Spleen (tissue), 11 donors: ENCODE measurements at regions not wholly inside any gene's neighbourhood (a gene's known extent, or its start where the extent isn't known, plus 50 kb on each side); places are given as distances from the start of the nearest gene placed in this dataset.

Experiments
- DNase-seq: peaks from one replicate; pipeline ENCODE4 v3.0.0-alpha.2; 2020
- H3K27ac ChIP-seq, 8 donors: fragments of 200-600 bp; sonication (generic) in 7 of 8; 1 replicate in 4 of 8; 2 replicates in 4 of 8; pipeline versions ENCODE4 v1.5.0 to v1.8.0; 2016 to 2021; ENCODE audit warnings: inconsistent platforms in 4 of 8, mild to moderate bottlenecking in 4 of 8, moderate library complexity in 1 of 8
- H3K27me3 ChIP-seq, 7 donors: fragments of 200-600 bp; sonication (generic) in 6 of 7; replicated peaks in 1 of 7; 1 replicate in 4 of 7; 2 replicates in 3 of 7; pipeline versions ENCODE4 v1.5.0 to v1.8.0; 2016 to 2021; ENCODE audit warnings: inconsistent platforms in 3 of 7, mild to moderate bottlenecking in 1 of 7
- H3K36me3 ChIP-seq, 6 donors: fragments of 200-600 bp; sonication (generic) in 5 of 6; 1 replicate in 4 of 6; 2 replicates in 2 of 6; pipeline versions ENCODE4 v1.5.0 to v1.8.0; 2016 to 2021; ENCODE audit warnings: inconsistent platforms in 2 of 6
- H3K4me1 ChIP-seq, 6 donors: fragments of 200-600 bp; sonication (generic) in 5 of 6; 1 replicate in 3 of 6; 2 replicates in 3 of 6; pipeline versions ENCODE4 v1.5.0 to v1.8.0; 2016 to 2021; ENCODE audit warnings: inconsistent platforms in 3 of 6
- H3K4me3 ChIP-seq, 8 donors: fragments of 200-600 bp; sonication (generic) in 7 of 8; 1 replicate in 4 of 8; 2 replicates in 4 of 8; pipeline versions ENCODE4 v1.5.0 to v1.8.0; 2016 to 2021; ENCODE audit warnings: inconsistent platforms in 4 of 8, mild to moderate bottlenecking in 4 of 8, moderate library complexity in 2 of 8
- H3K9me3 ChIP-seq, 8 donors: fragments of 200-600 bp; sonication (generic) in 7 of 8; 1 replicate in 4 of 8; 2 replicates in 4 of 8; pipeline versions ENCODE4 v1.5.0 to v1.8.0; 2016 to 2021; ENCODE audit warnings: inconsistent platforms in 4 of 8
- POLR2A ChIP-seq, 3 donors: fragments of 450-650 bp; IDR thresholded peaks; one replicate each; pipeline ENCODE4 v1.5.1; 2017; ENCODE audit warnings: antibody characterized with exemption in 3 of 3, mild to moderate bottlenecking in 1 of 3
- POLR2AphosphoS5 ChIP-seq, 3 donors: sonication (generic); formaldehyde crosslinking; IDR thresholded peaks; one replicate each; pipeline ENCODE4 v1.5.1; 2017; ENCODE audit warnings: antibody characterized with exemption in 3 of 3
- WGBS, 5 donors: extraction: QIAGEN DNeasy Blood & Tissue Kit in 3 of 5; methylation state at CpG; one replicate each; pipeline versions ENCODE4 v1.1.5 to v1.1.7; 2013 to 2018; 5-methylcytosine and 5-hydroxymethylcytosine counted together
- intact Hi-C: fragments of 100-400 bp; cut with DNase I; formaldehyde crosslinking; loops from one replicate; pipeline ENCODE4 v1.15.0; 2023; ENCODE audit warnings: low total_unique reads
- TF ChIP-seq, protein P1 (sequence below), 11 experiments: fragments of 200-600 bp in 7 of 11; fragments of 450-650 bp in 4 of 11; sonication (generic) in 4 of 11; IDR thresholded peaks in 8 of 11; conservative IDR thresholded peaks in 3 of 11; 1 replicate in 7 of 11; 2 replicates in 4 of 11; pipeline versions ENCODE4 v1.4.0 to v1.8.0; 2016 to 2021; ENCODE audit warnings: antibody characterized with exemption in 11 of 11, inconsistent platforms in 4 of 11, mild to moderate bottlenecking in 1 of 11
- donor health status: healthy with polysubstance abuse.
- donor health status: DM: no; HTN: no; CAD: no; lungs with moderate emphysema.
- donor health status: DM: no; HTN: no; CAD: no.
- donor health status: Bipolar disorder and iron deficiency.
- donor health status: healthy.
- donor health status: DM: no; HTN: no; CAD: no.
- donor health status: DM: yes; HTN: yes; CAD: no.

DNA sequence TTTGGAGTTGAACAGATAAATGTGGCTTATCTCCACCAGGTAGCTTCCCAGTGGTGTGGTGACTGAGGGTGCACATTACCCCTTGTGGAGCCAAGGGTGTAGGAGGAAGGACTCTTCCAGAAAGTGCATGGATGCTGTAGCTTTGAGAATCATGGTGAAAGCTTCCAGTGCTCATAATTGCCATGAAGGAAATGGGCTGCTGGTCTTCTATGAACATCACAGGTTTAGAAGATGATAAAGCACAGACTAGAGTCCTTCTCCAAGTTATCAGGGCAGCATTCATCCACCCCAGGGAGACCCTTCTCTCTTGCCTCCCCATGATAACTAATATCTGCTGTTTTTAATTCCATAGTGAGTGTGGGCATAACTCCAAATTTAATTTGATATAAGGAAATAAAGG, 93.4 kb upstream of the CHD1 start:
- no peak overlapping the region for H3K4me3 ChIP-seq
- H3K27me3 ChIP-seq: no peaks in the 10 kb centered on the region
- H3K27ac ChIP-seq: no peak overlapping the region
- peaks cover 14 to 37% (median 23%) of the 10 kb centered on the region in 6 donors for H3K4me1 ChIP-seq
- TF ChIP-seq POLR2AphosphoS5 (IDR thresholded peaks at IDR 0.05) (no peak), POLR2A (IDR thresholded peaks at IDR 0.05) (no peak)
- TF ChIP-seq, protein P1, sequence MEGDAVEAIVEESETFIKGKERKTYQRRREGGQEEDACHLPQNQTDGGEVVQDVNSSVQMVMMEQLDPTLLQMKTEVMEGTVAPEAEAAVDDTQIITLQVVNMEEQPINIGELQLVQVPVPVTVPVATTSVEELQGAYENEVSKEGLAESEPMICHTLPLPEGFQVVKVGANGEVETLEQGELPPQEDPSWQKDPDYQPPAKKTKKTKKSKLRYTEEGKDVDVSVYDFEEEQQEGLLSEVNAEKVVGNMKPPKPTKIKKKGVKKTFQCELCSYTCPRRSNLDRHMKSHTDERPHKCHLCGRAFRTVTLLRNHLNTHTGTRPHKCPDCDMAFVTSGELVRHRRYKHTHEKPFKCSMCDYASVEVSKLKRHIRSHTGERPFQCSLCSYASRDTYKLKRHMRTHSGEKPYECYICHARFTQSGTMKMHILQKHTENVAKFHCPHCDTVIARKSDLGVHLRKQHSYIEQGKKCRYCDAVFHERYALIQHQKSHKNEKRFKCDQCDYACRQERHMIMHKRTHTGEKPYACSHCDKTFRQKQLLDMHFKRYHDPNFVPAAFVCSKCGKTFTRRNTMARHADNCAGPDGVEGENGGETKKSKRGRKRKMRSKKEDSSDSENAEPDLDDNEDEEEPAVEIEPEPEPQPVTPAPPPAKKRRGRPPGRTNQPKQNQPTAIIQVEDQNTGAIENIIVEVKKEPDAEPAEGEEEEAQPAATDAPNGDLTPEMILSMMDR (IDR thresholded peaks at IDR 0.05 in 8 of 11, conservative IDR thresholded peaks at IDR 0.05 in 3 of 11): no peak
- no peaks in the 10 kb centered on the region for H3K9me3 ChIP-seq
- intact Hi-C loops: no loop called here
- no peak for DNase-seq
- H3K36me3 ChIP-seq: no peaks in the 10 kb centered on the region

DNA sequence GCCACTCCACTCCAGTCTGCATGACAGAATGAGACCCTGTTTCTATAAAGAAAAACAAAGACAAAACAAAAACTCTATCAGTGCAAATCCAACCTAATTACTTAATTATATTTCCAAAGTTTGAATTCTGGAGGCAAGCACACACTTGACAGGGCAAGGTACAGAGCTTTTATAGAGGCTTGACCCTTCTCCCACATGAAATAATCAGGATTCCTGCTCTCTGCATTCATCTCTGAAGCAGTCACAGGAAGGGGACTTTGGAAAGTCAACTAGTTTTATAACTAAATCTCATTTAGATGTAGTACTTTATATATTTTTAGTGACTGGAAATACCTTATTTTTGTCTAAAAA, 91.9 kb upstream of the CHD1 start:
- H3K4me3 ChIP-seq: no peak overlapping the region
- no peaks in the 10 kb centered on the region for H3K27me3 ChIP-seq
- H3K9me3 ChIP-seq: no peaks in the 10 kb centered on the region
- no peak for DNase-seq
- H3K36me3 ChIP-seq: no peaks in the 10 kb centered on the region
- peaks cover 4 to 21% (median 8%) of the 10 kb centered on the region in 6 donors for H3K4me1 ChIP-seq
- H3K27ac ChIP-seq: no peak overlapping the region
- TF ChIP-seq POLR2AphosphoS5 (IDR thresholded peaks at IDR 0.05) (no peak), POLR2A (IDR thresholded peaks at IDR 0.05) (no peak)
- TF ChIP-seq, protein P1 (IDR thresholded peaks at IDR 0.05 in 8 of 11, conservative IDR thresholded peaks at IDR 0.05 in 3 of 11): no peak
- intact Hi-C loops: no loop called here

DNA sequence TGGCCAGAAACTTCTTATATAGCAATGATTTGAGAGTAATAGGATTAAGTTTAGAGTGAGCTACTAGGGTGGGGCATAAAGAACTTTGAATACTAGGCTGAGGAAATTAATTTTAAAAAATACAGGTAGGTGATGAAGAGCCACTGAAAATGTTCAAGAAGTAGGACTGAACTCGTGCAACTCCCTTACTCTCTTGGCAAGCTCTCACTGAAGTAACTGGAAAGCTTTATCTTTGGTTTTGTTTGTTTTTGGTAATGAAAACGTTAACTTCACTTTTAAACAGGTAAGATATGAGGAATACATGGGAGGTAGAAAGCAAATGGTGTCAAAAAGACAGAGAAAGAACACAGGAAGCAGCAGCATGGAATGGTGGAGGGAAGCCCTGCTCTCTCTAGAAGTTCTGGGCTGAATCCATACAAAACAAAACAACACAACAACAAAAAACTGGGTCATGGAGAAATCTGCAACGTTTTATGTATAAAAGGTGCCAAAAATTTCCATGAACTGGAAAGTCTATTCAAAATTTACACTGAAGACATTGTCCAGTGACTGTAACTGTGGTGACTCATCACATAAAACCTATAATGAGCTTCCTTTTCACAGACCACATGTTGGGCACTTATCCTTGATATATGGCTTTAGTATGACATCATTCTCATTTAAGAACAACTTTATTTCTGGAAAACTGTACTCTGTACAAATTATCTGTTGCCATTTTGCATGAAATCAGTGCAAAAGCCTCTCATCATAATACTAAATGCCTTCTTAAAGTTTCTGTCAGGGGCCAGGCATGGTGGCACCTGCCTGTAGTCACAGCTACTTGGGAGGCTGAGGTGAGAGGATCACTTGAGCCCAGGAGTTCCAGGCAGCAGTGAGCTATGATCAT, 91.2 kb upstream of the CHD1 start:
- no peaks in the 10 kb centered on the region for H3K9me3 ChIP-seq
- DNase-seq: no peak
- intact Hi-C loops: no loop called here

DNA sequence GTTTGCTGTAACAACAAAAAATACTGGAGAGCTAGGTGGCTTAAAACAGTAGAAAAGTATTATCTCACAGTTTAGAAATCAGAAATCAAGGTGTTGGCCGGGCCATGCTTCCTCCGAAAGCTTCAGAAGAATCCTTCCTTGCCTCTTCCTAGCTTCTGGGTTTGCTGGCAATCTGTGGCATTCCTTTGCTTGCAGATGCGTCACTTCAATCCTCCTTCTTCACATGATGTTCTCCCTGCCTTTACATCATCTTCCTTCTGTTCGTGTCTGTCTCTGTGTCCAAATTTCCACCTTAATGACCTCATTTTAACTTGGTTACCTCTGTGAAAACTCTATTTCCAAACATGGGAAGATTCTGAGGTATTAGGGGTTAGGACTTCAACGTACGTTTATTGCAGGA, 90.4 kb upstream of the CHD1 start:
- DNase-seq: no peak
- Histone ChIP-seq H3K27me3 (no peaks in the 10 kb centered on the region), H3K4me1 (peaks cover 0 to 11% (median 0%) of the 10 kb centered on the region in 6 donors), H3K27ac (no peak overlapping the region), H3K9me3 (no peaks in the 10 kb centered on the region), H3K4me3 (no peak overlapping the region), H3K36me3 (no peaks in the 10 kb centered on the region)
- TF ChIP-seq, protein P1 (IDR thresholded peaks at IDR 0.05 in 8 of 11, conservative IDR thresholded peaks at IDR 0.05 in 3 of 11): no peak
- TF ChIP-seq POLR2AphosphoS5 (IDR thresholded peaks at IDR 0.05) (no peak), POLR2A (IDR thresholded peaks at IDR 0.05) (no peak)
- intact Hi-C loops: no loop called here
- WGBS, 5 donors: 88 to 93% (median 89%) methylated on average over 6 of the region's 6 CpGs

More for the DNA sequence above, 91.2 kb upstream of the CHD1 start:
- Histone ChIP-seq H3K27ac (no peak overlapping the region), H3K36me3 (no peaks in the 10 kb centered on the region), H3K27me3 (no peaks in the 10 kb centered on the region), H3K4me1 (peaks cover 0 to 15% (median 1%) of the 10 kb centered on the region in 6 donors), H3K4me3 (no peak overlapping the region)
- no peak for TF ChIP-seq POLR2A (IDR thresholded peaks at IDR 0.05)
- TF ChIP-seq POLR2AphosphoS5 (IDR thresholded peaks at IDR 0.05): no peak
- TF ChIP-seq, protein P1 (IDR thresholded peaks at IDR 0.05 in 8 of 11, conservative IDR thresholded peaks at IDR 0.05 in 3 of 11): no peak
- WGBS, 5 donors: 47 to 58% (median 54%) methylated on average over 3 of the region's 3 CpGs
